ENCODE measurements at regions not wholly inside any gene's neighbourhood (a gene's known extent, or its start where the extent isn't known, plus 50 kb on each side); places are given as distances from the start of the nearest gene placed in this dataset.

DNA sequence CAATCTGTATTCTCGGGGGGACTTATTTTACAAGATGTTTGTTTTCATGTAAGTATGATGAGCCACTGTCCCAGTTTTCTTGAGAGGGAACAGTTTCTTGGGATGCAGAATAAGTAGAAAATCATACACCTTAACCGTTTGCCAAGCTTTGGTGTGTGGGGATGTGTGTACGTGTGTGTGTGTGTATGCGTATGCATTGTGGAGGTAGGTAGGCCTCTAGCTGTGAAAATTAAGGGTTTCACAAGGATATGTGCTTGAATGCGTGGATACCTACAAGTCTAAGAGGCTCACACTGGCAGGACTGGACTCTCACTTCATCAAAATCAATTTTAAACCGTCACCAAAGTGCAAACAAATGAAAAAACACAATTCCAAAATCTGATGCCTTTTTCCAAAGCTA, 204.2 kb upstream of the RBMS1 start (continued):
- TF ChIP-seq, protein P1, sequence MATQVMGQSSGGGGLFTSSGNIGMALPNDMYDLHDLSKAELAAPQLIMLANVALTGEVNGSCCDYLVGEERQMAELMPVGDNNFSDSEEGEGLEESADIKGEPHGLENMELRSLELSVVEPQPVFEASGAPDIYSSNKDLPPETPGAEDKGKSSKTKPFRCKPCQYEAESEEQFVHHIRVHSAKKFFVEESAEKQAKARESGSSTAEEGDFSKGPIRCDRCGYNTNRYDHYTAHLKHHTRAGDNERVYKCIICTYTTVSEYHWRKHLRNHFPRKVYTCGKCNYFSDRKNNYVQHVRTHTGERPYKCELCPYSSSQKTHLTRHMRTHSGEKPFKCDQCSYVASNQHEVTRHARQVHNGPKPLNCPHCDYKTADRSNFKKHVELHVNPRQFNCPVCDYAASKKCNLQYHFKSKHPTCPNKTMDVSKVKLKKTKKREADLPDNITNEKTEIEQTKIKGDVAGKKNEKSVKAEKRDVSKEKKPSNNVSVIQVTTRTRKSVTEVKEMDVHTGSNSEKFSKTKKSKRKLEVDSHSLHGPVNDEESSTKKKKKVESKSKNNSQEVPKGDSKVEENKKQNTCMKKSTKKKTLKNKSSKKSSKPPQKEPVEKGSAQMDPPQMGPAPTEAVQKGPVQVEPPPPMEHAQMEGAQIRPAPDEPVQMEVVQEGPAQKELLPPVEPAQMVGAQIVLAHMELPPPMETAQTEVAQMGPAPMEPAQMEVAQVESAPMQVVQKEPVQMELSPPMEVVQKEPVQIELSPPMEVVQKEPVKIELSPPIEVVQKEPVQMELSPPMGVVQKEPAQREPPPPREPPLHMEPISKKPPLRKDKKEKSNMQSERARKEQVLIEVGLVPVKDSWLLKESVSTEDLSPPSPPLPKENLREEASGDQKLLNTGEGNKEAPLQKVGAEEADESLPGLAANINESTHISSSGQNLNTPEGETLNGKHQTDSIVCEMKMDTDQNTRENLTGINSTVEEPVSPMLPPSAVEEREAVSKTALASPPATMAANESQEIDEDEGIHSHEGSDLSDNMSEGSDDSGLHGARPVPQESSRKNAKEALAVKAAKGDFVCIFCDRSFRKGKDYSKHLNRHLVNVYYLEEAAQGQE (IDR thresholded peaks at IDR 0.05; ENCODE audit: low read depth, low read length): no peak
- TF ChIP-seq MAX (IDR thresholded peaks at IDR 0.05; ENCODE audit: low read depth) (no peak), EP300 (IDR thresholded peaks at IDR 0.05; ENCODE audit: borderline replicate concordance in 1 of 2, low read depth in 1 of 2, low read length in 1 of 2) (no peak), RCOR1 (IDR thresholded peaks at IDR 0.05; ENCODE audit: low read length) (no peak), TEAD4 (IDR thresholded peaks at IDR 0.05; ENCODE audit: borderline replicate concordance, insufficient read depth) (no peak)

DNA sequence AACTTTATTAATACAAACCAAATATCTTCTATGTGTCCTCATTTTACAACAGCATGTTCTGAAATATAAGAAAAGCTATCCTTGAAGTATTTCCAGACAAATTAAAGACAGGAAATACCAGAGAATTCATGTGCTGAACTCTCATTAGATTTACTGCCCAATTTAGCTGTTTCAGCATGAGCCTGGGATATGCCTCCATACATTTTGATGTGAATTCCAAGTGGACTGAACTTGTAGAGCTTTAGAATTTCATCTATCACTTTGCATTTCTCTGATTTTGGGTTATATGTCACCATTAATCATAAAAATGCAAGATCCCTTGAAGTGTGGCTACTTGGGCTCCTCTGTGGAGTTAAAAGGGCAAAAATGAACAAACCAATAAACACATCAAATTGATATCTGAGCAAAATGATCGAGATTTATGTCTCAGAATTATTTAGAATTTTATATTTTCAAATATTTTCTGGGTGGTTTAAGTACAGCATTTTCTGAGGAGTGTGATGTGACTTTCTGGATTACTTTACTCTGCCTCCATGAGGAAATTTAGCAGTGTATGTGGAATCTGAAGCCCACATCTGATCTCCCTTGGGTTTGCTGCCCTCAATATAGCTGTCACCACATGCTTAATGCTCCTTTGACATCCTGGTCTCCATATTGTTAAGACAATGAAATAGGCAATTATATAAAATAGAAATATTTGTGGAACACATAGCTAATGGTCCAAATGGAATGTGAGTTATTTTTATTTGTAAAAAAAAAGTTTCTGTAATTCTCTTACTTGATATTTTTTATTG, 206.6 kb upstream of the RBMS1 start:
- Histone ChIP-seq H3K79me2 (ENCODE audit: insufficient read depth) (no peaks in the 10 kb centered on the region), H3K9me2 (no peaks in the 10 kb centered on the region), H4K20me1 (ENCODE audit: insufficient read depth) (no peaks in the 10 kb centered on the region), H3K9ac (no peak overlapping the region), H3K4me3 (ENCODE audit: low read depth in 2 of 2, low read length in 1 of 2) (no peak overlapping the region), H3K9me3 (no peaks in the 10 kb centered on the region), H2AFZ (ENCODE audit: low read depth) (peak overlapping the region; percentile 57; the same call in 1 of the 2 replicates), H3K4me1 (ENCODE audit: control insufficient read depth in 1 of 2, insufficient read depth in 2 of 2, low read depth in 1 of 2, low read length in 1 of 2) (peaks cover 3 to 16% of the 10 kb centered on the region in 2 experiments; a peak in 3 of 4 replicates), H3K36me3 (replicated peaks in 1 of 2; ENCODE audit: control insufficient read depth in 1 of 2, insufficient read depth in 2 of 2, low read length in 1 of 2) (no peaks in the 10 kb centered on the region), H3K4me2 (no peak overlapping the region; the same call in 1 of the 2 replicates), H3F3A (replicated peaks; ENCODE audit: insufficient read depth) (no peaks in the 10 kb centered on the region), H3K27me3 (ENCODE audit: insufficient read depth) (no peaks in the 10 kb centered on the region), H3K27ac (ENCODE audit: low read depth in 2 of 2, low read length in 1 of 2) (peak overlapping the region; percentile 25 to 76; a peak in 2 of 4 replicates)
- ChIA-PET CTCF (interaction anchor here (1.5 kb wide), 1 partner anchor 11 kb away, joined by 6 read pairs; no protein-coding TSS in a partner anchor), POLR2A (no interaction called here)
- 79% methylated on average over 1 of the region's 1 CpG for WGBS (ENCODE audit: low lambda C conversion rate)
- no peak for DNase-seq
- no peak for TF ChIP-seq POLR2AphosphoS5 (IDR thresholded peaks at IDR 0.05; ENCODE audit: low read depth, low read length)
- TF ChIP-seq SMC3 (IDR thresholded peaks at IDR 0.05; ENCODE audit: low read depth, low read length): no peak
- TF ChIP-seq NFIC (IDR thresholded peaks at IDR 0.05; ENCODE audit: borderline replicate concordance): no peak
- TF ChIP-seq TCF12 (IDR thresholded peaks at IDR 0.05): peak; percentile 19; the same call in 1 of the 2 replicates
- peak in 1 of 2 experiments; percentile 28; a peak in 2 of 4 replicates for TF ChIP-seq EP300 (IDR thresholded peaks at IDR 0.05; ENCODE audit: borderline replicate concordance in 1 of 2, low read depth in 1 of 2, low read length in 1 of 2)
- TF ChIP-seq, protein P2, sequence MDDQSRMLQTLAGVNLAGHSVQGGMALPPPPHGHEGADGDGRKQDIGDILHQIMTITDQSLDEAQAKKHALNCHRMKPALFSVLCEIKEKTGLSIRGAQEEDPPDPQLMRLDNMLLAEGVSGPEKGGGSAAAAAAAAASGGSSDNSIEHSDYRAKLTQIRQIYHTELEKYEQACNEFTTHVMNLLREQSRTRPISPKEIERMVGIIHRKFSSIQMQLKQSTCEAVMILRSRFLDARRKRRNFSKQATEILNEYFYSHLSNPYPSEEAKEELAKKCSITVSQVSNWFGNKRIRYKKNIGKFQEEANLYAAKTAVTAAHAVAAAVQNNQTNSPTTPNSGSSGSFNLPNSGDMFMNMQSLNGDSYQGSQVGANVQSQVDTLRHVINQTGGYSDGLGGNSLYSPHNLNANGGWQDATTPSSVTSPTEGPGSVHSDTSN (IDR thresholded peaks at IDR 0.05): peak; percentile 50

Measured in SK-N-SH (cell line).